ENCODE measurements at regions not wholly inside any gene's neighbourhood (a gene's known extent, or its start where the extent isn't known, plus 50 kb on each side); places are given as distances from the start of the nearest gene placed in this dataset.

DNA sequence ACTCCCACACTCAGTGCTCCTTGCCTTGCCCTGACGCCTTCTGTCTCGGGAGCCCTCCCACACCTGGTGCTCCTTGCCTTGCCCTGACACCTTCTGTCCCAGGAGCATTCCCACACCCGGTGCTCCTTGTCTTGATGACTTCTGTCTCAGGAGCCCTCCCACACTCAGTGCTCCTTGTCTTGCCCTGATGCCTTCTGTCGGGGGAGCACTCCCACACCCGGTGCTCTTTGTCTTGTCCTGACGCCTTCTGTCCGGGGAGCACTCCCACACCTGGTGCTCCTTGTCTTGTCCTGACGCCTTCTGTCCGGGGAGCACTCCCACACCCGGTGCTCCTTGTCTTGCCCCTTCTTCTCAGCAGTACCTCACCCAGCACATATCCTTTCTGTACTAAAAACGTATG is 207.2 kb upstream of the ADARB2 start:
- H3K27ac Mint-ChIP-seq = no peak overlapping the region
- H3K4me3 Mint-ChIP-seq = no peak overlapping the region
- peaks cover 2% of the 10 kb centered on the region for H3K4me1 Mint-ChIP-seq
- ATAC-seq = no peak
- no peaks in the 10 kb centered on the region for H3K36me3 Mint-ChIP-seq
- H3K9me3 Mint-ChIP-seq = no peaks in the 10 kb centered on the region
- DNase-seq (ENCODE audit: low spot score in 2 of 2) = no peak

GRCh38 chr10:1942478-1942877 is 205.2 kb upstream of the ADARB2 start:
- Mint-ChIP-seq H3K27ac (no peak overlapping the region), H3K36me3 (no peaks in the 10 kb centered on the region), H3K9me3 (no peaks in the 10 kb centered on the region), H3K4me3 (no peak overlapping the region), H3K4me1 (peaks cover 9% of the 10 kb centered on the region)
- DNase-seq (ENCODE audit: low spot score in 2 of 2) (no peak), ATAC-seq (no peak)

DNA sequence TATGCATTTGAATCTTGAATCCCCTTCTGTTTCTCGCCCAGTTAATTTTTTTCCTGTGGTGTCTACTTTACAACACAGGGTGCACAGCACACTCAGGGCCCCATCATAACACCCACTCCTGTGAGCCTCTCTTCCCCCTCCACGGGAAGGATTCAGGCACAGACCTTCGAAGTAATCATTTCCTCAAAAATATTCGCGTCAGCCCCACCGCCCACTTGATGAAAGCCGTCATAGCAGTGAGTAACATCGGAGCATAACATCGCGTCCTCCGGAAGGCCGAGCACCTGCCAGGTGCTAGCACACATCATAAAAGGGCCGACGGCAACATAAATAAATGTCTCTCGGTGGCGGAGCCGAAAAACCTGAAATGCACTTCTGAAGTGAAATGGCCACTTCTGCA is 201.7 kb upstream of the ADARB2 start:
- peak; percentile 31 for ATAC-seq
- no peak overlapping the region for H3K4me3 Mint-ChIP-seq
- H3K27ac Mint-ChIP-seq = no peak overlapping the region
- no peak for DNase-seq (ENCODE audit: low spot score in 2 of 2)
- peaks cover 9% of the 10 kb centered on the region for H3K4me1 Mint-ChIP-seq
- H3K36me3 Mint-ChIP-seq = no peaks in the 10 kb centered on the region
- H3K9me3 Mint-ChIP-seq = no peaks in the 10 kb centered on the region

GRCh38 chr10:1938317-1938716 is 201.0 kb upstream of the ADARB2 start:
- H3K4me1 Mint-ChIP-seq = peaks cover 9% of the 10 kb centered on the region

GRCh38 chr10:1935912-1936311 is 198.6 kb upstream of the ADARB2 start:
- DNase-seq (ENCODE audit: low spot score in 2 of 2) (no peak), ATAC-seq (peak; percentile 19)
- no peaks in the 10 kb centered on the region for H3K9me3 Mint-ChIP-seq
- H3K27ac Mint-ChIP-seq = no peak overlapping the region
- no peak overlapping the region for H3K4me3 Mint-ChIP-seq
- peaks cover 19% of the 10 kb centered on the region for H3K4me1 Mint-ChIP-seq
- no peaks in the 10 kb centered on the region for H3K36me3 Mint-ChIP-seq

More at GRCh38 chr10:1938317-1938716, 201.0 kb upstream of the ADARB2 start:
- Mint-ChIP-seq H3K4me3 (no peak overlapping the region), H3K27ac (no peak overlapping the region), H3K9me3 (no peaks in the 10 kb centered on the region), H3K36me3 (no peaks in the 10 kb centered on the region)
- no peak for DNase-seq (ENCODE audit: low spot score in 2 of 2)
- ATAC-seq = no peak

- peaks cover 10% of the 10 kb centered on the region for H3K4me1 Mint-ChIP-seq
- H3K27ac Mint-ChIP-seq = no peak overlapping the region
- no peak for ATAC-seq
- H3K4me3 Mint-ChIP-seq = no peak overlapping the region
- no peak for DNase-seq (ENCODE audit: low spot score in 2 of 2)
- no peaks in the 10 kb centered on the region for H3K36me3 Mint-ChIP-seq
- no peaks in the 10 kb centered on the region for H3K9me3 Mint-ChIP-seq
Measured at GRCh38 chr10:1933215-1933614, 195.9 kb upstream of the ADARB2 start.

GRCh38 chr10:1932692-1933094 is 195.4 kb upstream of the ADARB2 start:
- H3K27ac Mint-ChIP-seq = no peak overlapping the region
- ATAC-seq (no peak), DNase-seq (ENCODE audit: low spot score in 2 of 2) (no peak)
- no peak overlapping the region for H3K4me3 Mint-ChIP-seq
- no peaks in the 10 kb centered on the region for H3K36me3 Mint-ChIP-seq
- H3K4me1 Mint-ChIP-seq = peaks cover 10% of the 10 kb centered on the region
- H3K9me3 Mint-ChIP-seq = no peaks in the 10 kb centered on the region

DNA sequence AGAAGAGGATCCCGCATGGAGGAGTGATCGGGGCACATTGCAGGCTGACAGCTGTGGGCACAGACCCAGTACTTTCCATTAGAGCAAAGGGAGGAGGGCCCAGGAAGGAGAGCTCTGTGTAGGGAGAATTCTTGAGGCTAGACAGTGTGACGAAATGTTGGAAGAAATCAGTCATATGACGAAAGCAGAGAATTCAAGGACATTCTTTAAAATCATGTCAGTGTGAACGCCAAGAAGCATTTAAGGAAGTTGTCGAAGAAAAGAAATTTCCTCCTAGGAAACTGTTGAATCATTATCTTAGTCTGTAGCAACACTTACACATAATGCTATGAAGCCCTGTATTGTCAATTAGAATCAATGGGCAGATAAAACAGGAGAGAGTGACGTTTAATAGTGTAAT is 191.3 kb upstream of the ADARB2 start:
- H3K4me1 Mint-ChIP-seq = peaks cover 10% of the 10 kb centered on the region
- ATAC-seq = no peak
- H3K27ac Mint-ChIP-seq = no peak overlapping the region
- H3K9me3 Mint-ChIP-seq = no peaks in the 10 kb centered on the region
- no peaks in the 10 kb centered on the region for H3K36me3 Mint-ChIP-seq
- DNase-seq (ENCODE audit: low spot score in 2 of 2) = no peak
- H3K4me3 Mint-ChIP-seq = no peak overlapping the region

GRCh38 chr10:1923998-1924397 is 186.7 kb upstream of the ADARB2 start:
- H3K27ac Mint-ChIP-seq = no peak overlapping the region
- H3K9me3 Mint-ChIP-seq = no peaks in the 10 kb centered on the region
- no peaks in the 10 kb centered on the region for H3K36me3 Mint-ChIP-seq
- H3K4me3 Mint-ChIP-seq = no peak overlapping the region
- DNase-seq (ENCODE audit: low spot score in 2 of 2) = no peak
- no peak for ATAC-seq
- H3K4me1 Mint-ChIP-seq = no peaks in the 10 kb centered on the region

DNA sequence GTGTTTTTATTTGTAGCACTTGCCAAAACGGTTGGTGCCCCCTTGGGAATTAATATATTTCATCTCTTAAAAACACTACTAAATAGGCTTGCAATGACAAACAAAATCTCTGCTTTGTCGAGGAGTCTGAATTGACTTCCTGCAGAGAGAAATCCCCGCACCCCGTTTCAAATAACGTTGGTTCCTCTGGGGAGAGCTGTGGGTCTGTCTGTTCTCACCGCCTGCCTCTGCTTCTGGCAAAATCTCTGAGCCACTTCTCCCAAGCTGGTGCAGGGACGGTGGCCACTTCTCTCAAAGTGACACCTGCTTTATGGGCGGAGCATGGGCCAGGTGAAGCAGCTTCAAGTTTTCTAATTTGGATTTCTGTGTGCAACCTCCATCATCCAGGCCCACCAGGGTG is 186.3 kb upstream of the ADARB2 start:
- no peaks in the 10 kb centered on the region for H3K36me3 Mint-ChIP-seq
- ATAC-seq = no peak
- H3K4me3 Mint-ChIP-seq = no peak overlapping the region
- DNase-seq (ENCODE audit: low spot score in 2 of 2) = no peak
- no peaks in the 10 kb centered on the region for H3K9me3 Mint-ChIP-seq
- no peaks in the 10 kb centered on the region for H3K4me1 Mint-ChIP-seq
- no peak overlapping the region for H3K27ac Mint-ChIP-seq

GRCh38 chr10:1920941-1921340 is 183.6 kb upstream of the ADARB2 start:
- no peaks in the 10 kb centered on the region for H3K9me3 Mint-ChIP-seq
- no peak for ATAC-seq
- no peak overlapping the region for H3K4me3 Mint-ChIP-seq
- no peaks in the 10 kb centered on the region for H3K4me1 Mint-ChIP-seq
- H3K36me3 Mint-ChIP-seq = no peaks in the 10 kb centered on the region
- no peak overlapping the region for H3K27ac Mint-ChIP-seq
- DNase-seq (ENCODE audit: low spot score in 2 of 2) = no peak

DNA sequence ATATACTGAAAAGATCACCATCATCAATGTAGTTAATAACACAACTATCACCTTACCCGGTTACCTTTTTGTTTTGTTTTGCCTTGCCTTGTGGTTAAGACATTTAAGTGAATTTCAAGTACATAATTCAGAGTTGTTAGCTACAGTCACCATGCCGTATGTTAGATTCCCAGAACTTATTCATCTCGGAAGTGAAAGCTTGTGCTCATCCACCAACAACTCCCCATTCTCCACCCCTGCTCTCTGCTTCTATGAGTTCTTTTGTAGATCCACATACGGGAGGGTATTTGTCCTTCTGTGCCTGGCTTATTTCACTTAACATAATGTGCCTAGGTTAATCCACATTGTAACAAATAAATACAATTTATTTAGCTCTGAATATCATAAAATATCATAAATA is 182.8 kb upstream of the ADARB2 start:
- Mint-ChIP-seq H3K4me1 (no peaks in the 10 kb centered on the region), H3K4me3 (no peak overlapping the region), H3K27ac (no peak overlapping the region), H3K36me3 (no peaks in the 10 kb centered on the region), H3K9me3 (no peaks in the 10 kb centered on the region)
- ATAC-seq (no peak), DNase-seq (ENCODE audit: low spot score in 2 of 2) (no peak)

- no peak overlapping the region for H3K4me3 Mint-ChIP-seq
- ATAC-seq = no peak
- no peak for DNase-seq (ENCODE audit: low spot score in 2 of 2)
- no peaks in the 10 kb centered on the region for H3K9me3 Mint-ChIP-seq
- H3K27ac Mint-ChIP-seq = no peak overlapping the region
- no peaks in the 10 kb centered on the region for H3K36me3 Mint-ChIP-seq
- no peaks in the 10 kb centered on the region for H3K4me1 Mint-ChIP-seq
Measured at GRCh38 chr10:1911771-1912170, 174.4 kb upstream of the ADARB2 start.

- no peaks in the 10 kb centered on the region for H3K36me3 Mint-ChIP-seq
- H3K9me3 Mint-ChIP-seq = peaks cover 3% of the 10 kb centered on the region
- no peak overlapping the region for H3K27ac Mint-ChIP-seq
- no peaks in the 10 kb centered on the region for H3K4me1 Mint-ChIP-seq
- no peak overlapping the region for H3K4me3 Mint-ChIP-seq
- DNase-seq (ENCODE audit: low spot score in 2 of 2) (no peak), ATAC-seq (no peak)
Measured at GRCh38 chr10:1903982-1904381, 166.7 kb upstream of the ADARB2 start.

DNA sequence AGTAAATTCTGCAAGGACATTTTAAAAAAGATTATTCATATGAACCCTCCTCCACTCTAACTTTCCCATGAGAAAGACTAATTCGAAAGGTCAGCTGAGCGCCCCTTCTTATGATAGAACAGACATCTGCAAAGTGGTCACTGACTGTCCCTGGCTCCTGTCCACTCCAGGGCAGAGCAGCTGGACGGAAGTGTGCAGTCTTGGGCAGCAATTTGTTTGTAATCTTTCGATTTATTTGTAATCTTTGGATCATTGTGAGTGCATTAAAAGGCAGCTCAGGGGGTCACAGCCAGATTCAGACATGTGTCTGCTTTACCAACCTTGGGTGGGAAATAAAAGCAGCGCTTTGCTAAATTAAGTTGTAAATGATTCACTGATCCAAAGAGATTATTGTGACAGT is 158.8 kb upstream of the ADARB2 start:
- ATAC-seq (no peak), DNase-seq (ENCODE audit: low spot score in 2 of 2) (no peak)
- H3K27ac Mint-ChIP-seq = no peak overlapping the region
- no peaks in the 10 kb centered on the region for H3K36me3 Mint-ChIP-seq
- no peaks in the 10 kb centered on the region for H3K9me3 Mint-ChIP-seq
- H3K4me1 Mint-ChIP-seq = no peaks in the 10 kb centered on the region
- H3K4me3 Mint-ChIP-seq = no peak overlapping the region

GRCh38 chr10:1895691-1896090 is 158.4 kb upstream of the ADARB2 start:
- ATAC-seq = no peak
- DNase-seq (ENCODE audit: low spot score in 2 of 2) = no peak
- Mint-ChIP-seq H3K36me3 (no peaks in the 10 kb centered on the region), H3K9me3 (no peaks in the 10 kb centered on the region), H3K4me1 (no peaks in the 10 kb centered on the region), H3K27ac (no peak overlapping the region), H3K4me3 (no peak overlapping the region)

GRCh38 chr10:1894912-1895311 is 157.6 kb upstream of the ADARB2 start:
- no peaks in the 10 kb centered on the region for H3K4me1 Mint-ChIP-seq
- no peaks in the 10 kb centered on the region for H3K9me3 Mint-ChIP-seq
- H3K4me3 Mint-ChIP-seq = no peak overlapping the region
- H3K27ac Mint-ChIP-seq = no peak overlapping the region
- no peaks in the 10 kb centered on the region for H3K36me3 Mint-ChIP-seq
- no peak for DNase-seq (ENCODE audit: low spot score in 2 of 2)
- peak; percentile 21 for ATAC-seq

Measured in stimulated activated effector memory CD8-positive, alpha-beta T cell treated with anti-CD3 and anti-CD28 coated beads, Interleukin-12 subunit alpha, Interleukin-12 subunit beta, amount 100 ng/mL, for 72 hours (primary cell).